Neural cell (in vitro differentiated cells): ENCODE measurements at regions not wholly inside any gene's neighbourhood (a gene's known extent, or its start where the extent isn't known, plus 50 kb on each side); places are given as distances from the start of the nearest gene placed in this dataset.
A peak's percentile ranks its signal among the peaks of the same experiment; 100 is the strongest.

ENCODE experiments used
- H2AFZ ChIP-seq: fragments of 200-600, 300-800 bp; sonication (generic), shearing (Covaris generic); 2 replicates; pipeline ENCODE4 v1.6.0; 2014; ENCODE audit warnings: low read depth, mild to moderate bottlenecking, antibody characterized with exemption, low read length, moderate library complexity
- H3F3A ChIP-seq: fragments of 200-600 bp; shearing (Covaris generic); 2 replicates; pipeline ENCODE4 v1.6.1; 2016; ENCODE audit warnings: mild to moderate bottlenecking, moderate library complexity, mixed read lengths, antibody characterized with exemption, low read length; ENCODE audit not compliant: insufficient read depth, poor library complexity, severe bottlenecking
- H3K27ac ChIP-seq: fragments of 200-600, 300-800 bp; sonication (generic), shearing (Covaris generic); 2 replicates; pipeline ENCODE4 v1.5.1; 2014; ENCODE audit warnings: mild to moderate bottlenecking, low read length, moderate library complexity
- H3K27me3 ChIP-seq: fragments of 300-800, 200-600 bp; sonication (generic), shearing (Covaris generic); 2 replicates; pipeline ENCODE4 v1.6.0; 2014; ENCODE audit warnings: mild to moderate bottlenecking, low read depth, low read length, moderate library complexity; ENCODE audit not compliant: insufficient read depth
- H3K36me3 ChIP-seq: fragments of 300-800, 200-600 bp; sonication (generic), shearing (Covaris generic); 2 replicates; pipeline ENCODE4 v1.5.1; 2014; ENCODE audit warnings: mild to moderate bottlenecking, antibody characterized with exemption, low read length, moderate library complexity; ENCODE audit not compliant: insufficient read depth
- H3K4me2 ChIP-seq: fragments of 300-800, 200-600 bp; sonication (generic), shearing (Covaris generic); 2 replicates; pipeline ENCODE4 v1.6.0; 2014; ENCODE audit warnings: mild to moderate bottlenecking, low read length
- H3K4me3 ChIP-seq: fragments of 300-800, 200-600 bp; sonication (generic), shearing (Covaris generic); 2 replicates; pipeline ENCODE4 v1.5.1; 2014; ENCODE audit warnings: mild to moderate bottlenecking, low read length, moderate library complexity
- H3K79me2 ChIP-seq: fragments of 200-600 bp; shearing (Covaris generic); replicated peaks from 2 replicates; pipeline ENCODE4 v1.6.0; 2014; ENCODE audit warnings: mild to moderate bottlenecking, low read length, moderate library complexity; ENCODE audit not compliant: insufficient read depth
- H3K9ac ChIP-seq: fragments of 300-800, 200-600 bp; sonication (generic), shearing (Covaris generic); 2 replicates; pipeline ENCODE4 v1.6.1; 2016; ENCODE audit warnings: mild to moderate bottlenecking, low read length, mixed read lengths
- H3K9me2 ChIP-seq: fragments of 200-600 bp; shearing (Covaris generic); 2 replicates; pipeline ENCODE4 v1.6.1; 2016; ENCODE audit warnings: mild to moderate bottlenecking, low read length, mixed read lengths; ENCODE audit not compliant: insufficient read depth
- H3K9me3 ChIP-seq: fragments of 200-600, 300-800 bp; sonication (generic), shearing (Covaris generic); 2 replicates; pipeline ENCODE4 v1.6.1; 2016; ENCODE audit warnings: mild to moderate bottlenecking, mixed run types, low read length, moderate library complexity, mixed read lengths
- H4K20me1 ChIP-seq: fragments of 200-600 bp; shearing (Covaris generic); 2 replicates; pipeline ENCODE4 v1.6.1; 2016; ENCODE audit warnings: mild to moderate bottlenecking, mixed run types; ENCODE audit not compliant: insufficient read depth
- CTCF ChIP-seq: fragments of 450-650 bp; IDR thresholded peaks from 2 replicates; pipeline ENCODE4 v1.5.1; 2014; ENCODE audit warnings: antibody characterized with exemption, mild to moderate bottlenecking, moderate library complexity; ENCODE audit not compliant: poor library complexity, severe bottlenecking
- EP300 ChIP-seq: fragments of 450-650 bp; conservative IDR thresholded peaks from 2 replicates; pipeline ENCODE4 v1.6.1; 2014; ENCODE audit warnings: antibody characterized with exemption, mild to moderate bottlenecking, moderate library complexity; ENCODE audit not compliant: poor library complexity, severe bottlenecking
- EZH2 ChIP-seq: fragments of 200-600, 300-800 bp; shearing (Covaris generic), sonication (generic); IDR thresholded peaks from 2 replicates; pipeline ENCODE4 v1.6.1; 2014; ENCODE audit warnings: antibody characterized with exemption, low read length, borderline replicate concordance, mild to moderate bottlenecking; ENCODE audit not compliant: insufficient read depth, poor library complexity, severe bottlenecking
- MXI1 ChIP-seq: fragments of 450-650 bp; conservative IDR thresholded peaks from 2 replicates; pipeline ENCODE4 v1.6.1; 2014; ENCODE audit warnings: antibody characterized with exemption, mild to moderate bottlenecking; ENCODE audit not compliant: poor library complexity, severe bottlenecking
- POLR2AphosphoS5 ChIP-seq: IDR thresholded peaks from 2 replicates; pipeline ENCODE4 v1.6.1; 2012
- RAD21 ChIP-seq: fragments of 450-650 bp; conservative IDR thresholded peaks from 2 replicates; pipeline ENCODE4 v1.6.1; 2014; ENCODE audit warnings: antibody characterized with exemption, mild to moderate bottlenecking, moderate library complexity
- REST ChIP-seq: IDR thresholded peaks from 2 replicates; pipeline ENCODE4 v1.6.1; 2012; ENCODE audit warnings: borderline replicate concordance
- SMC3 ChIP-seq: fragments of 450-650 bp; conservative IDR thresholded peaks from 2 replicates; pipeline ENCODE4 v1.6.1; 2014; ENCODE audit warnings: antibody characterized with exemption, mild to moderate bottlenecking, moderate library complexity; ENCODE audit not compliant: poor library complexity
- TAF1 ChIP-seq: IDR thresholded peaks from 2 replicates; pipeline ENCODE4 v1.6.1; 2012; ENCODE audit warnings: low read depth

GRCh38 chr1:194298007-194298598 lies 1111.7 kb upstream of the B3GALT2 start:
- no peaks in the 10 kb centered on the region for H3F3A ChIP-seq
- H3K9ac ChIP-seq, result no peak overlapping the region
- H3K27me3 ChIP-seq, result no peaks in the 10 kb centered on the region
- H3K27ac ChIP-seq, result no peak overlapping the region
- no peaks in the 10 kb centered on the region for H3K9me3 ChIP-seq
- H3K36me3 ChIP-seq, result no peaks in the 10 kb centered on the region
- no peak overlapping the region for H3K4me3 ChIP-seq
- H3K4me2 ChIP-seq, result no peak overlapping the region
- no peaks in the 10 kb centered on the region for H4K20me1 ChIP-seq
- TF ChIP-seq SMC3, result no peak
- no peak for TF ChIP-seq POLR2AphosphoS5
- TF ChIP-seq TAF1, result no peak
- no peak for TF ChIP-seq RAD21
- TF ChIP-seq REST, result no peak
- no peak for TF ChIP-seq CTCF
- no peak for TF ChIP-seq MXI1
- no peak for TF ChIP-seq EZH2
- TF ChIP-seq EP300, result no peak
- no peak overlapping the region for H2AFZ ChIP-seq
- H3K9me2 ChIP-seq, result no peaks in the 10 kb centered on the region
- no peaks in the 10 kb centered on the region for H3K79me2 ChIP-seq

- TF ChIP-seq POLR2AphosphoS5, result peak; percentile 90
- TF ChIP-seq TAF1, result no peak
- peak; percentile 96 for TF ChIP-seq EP300
- TF ChIP-seq MXI1, result no peak
- Histone ChIP-seq H3K9me2 (no peaks in the 10 kb centered on the region), H3K27me3 (no peaks in the 10 kb centered on the region), H3K36me3 (no peaks in the 10 kb centered on the region), H3K9ac (no peak overlapping the region), H3K27ac (no peak overlapping the region), H4K20me1 (no peaks in the 10 kb centered on the region), H3K4me2 (no peak overlapping the region), H2AFZ (no peak overlapping the region), H3K4me3 (no peak overlapping the region), H3K79me2 (no peaks in the 10 kb centered on the region), H3K9me3 (no peaks in the 10 kb centered on the region), H3F3A (no peaks in the 10 kb centered on the region)
Measured at GRCh38 chr1:194297094-194297493, 1110.7 kb upstream of the B3GALT2 start.
